Mucosa of stomach (tissue), 1 donor: ENCODE measurements at regions not wholly inside any gene's neighbourhood (a gene's known extent, or its start where the extent isn't known, plus 50 kb on each side); places are given as distances from the start of the nearest gene placed in this dataset.

Experiments
- H3K27me3 ChIP-seq: one replicate; pipeline ENCODE4 v1.7.0; 2013; ENCODE audit warnings: mild to moderate bottlenecking, low read length; ENCODE audit not compliant: control insufficient read depth, insufficient read depth
- H3K36me3 ChIP-seq: one replicate; pipeline ENCODE4 v1.7.0; 2013; ENCODE audit warnings: low read length; ENCODE audit not compliant: control insufficient read depth, insufficient read depth
- H3K4me1 ChIP-seq: one replicate; pipeline ENCODE4 v1.7.0; 2013; ENCODE audit warnings: mild to moderate bottlenecking, low read length; ENCODE audit not compliant: control insufficient read depth, insufficient read depth
- H3K4me3 ChIP-seq: one replicate; pipeline ENCODE4 v1.7.0; 2013; ENCODE audit warnings: low read length
- H3K9ac ChIP-seq: one replicate; pipeline ENCODE4 v1.7.0; 2013; ENCODE audit warnings: mild to moderate bottlenecking, low read length, moderate library complexity
- H3K9me3 ChIP-seq: one replicate; pipeline ENCODE4 v1.7.0; 2013; ENCODE audit warnings: mild to moderate bottlenecking, low read length, moderate library complexity; ENCODE audit not compliant: control insufficient read depth
- donor health status: Pancreatic carcinoma.

DNA sequence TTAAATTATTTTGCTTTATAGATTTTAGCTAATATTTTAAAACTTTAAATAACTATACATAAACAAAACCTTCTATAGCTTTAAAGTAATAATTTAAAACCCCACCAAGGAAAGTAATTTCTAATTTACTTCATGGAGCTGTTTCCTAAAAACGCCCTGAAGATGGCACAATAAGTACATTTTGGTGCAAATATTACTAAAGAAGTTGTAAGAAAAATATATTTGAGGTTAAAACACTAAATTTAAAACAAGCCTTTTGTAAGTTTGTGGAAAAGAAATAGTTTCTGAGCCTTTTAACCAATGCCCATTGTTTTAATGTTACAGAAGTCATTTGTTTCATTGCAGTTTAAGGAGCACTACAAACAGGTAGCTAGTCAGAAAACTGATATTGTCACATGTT, 137.4 kb upstream of the AGA start:
- Histone ChIP-seq H3K27me3 (no peaks in the 10 kb centered on the region), H3K4me3 (no peak overlapping the region), H3K36me3 (no peaks in the 10 kb centered on the region), H3K9me3 (no peaks in the 10 kb centered on the region), H3K4me1 (no peaks in the 10 kb centered on the region), H3K9ac (no peak overlapping the region)

DNA sequence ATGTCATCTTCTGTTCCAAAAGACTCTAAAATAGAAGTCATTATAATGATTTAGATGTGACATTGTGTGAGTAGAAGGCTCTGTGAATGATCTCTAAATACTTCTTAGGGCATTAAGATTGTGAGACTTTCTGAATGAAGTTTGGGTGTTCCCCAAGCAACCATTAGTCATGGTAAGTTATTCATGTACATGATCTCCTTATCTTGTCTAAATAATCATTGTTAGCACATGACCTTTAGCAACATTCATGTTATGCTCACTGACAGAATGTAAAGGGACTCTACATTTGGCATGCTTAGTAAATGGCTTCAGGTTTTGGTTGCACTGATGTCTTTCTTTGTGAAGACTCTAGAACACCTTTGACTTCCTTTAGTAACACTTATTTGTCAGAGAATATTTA, 140.8 kb upstream of the AGA start:
- H3K9me3 ChIP-seq = no peaks in the 10 kb centered on the region
- H3K36me3 ChIP-seq = no peaks in the 10 kb centered on the region
- no peak overlapping the region for H3K4me3 ChIP-seq
- H3K9ac ChIP-seq = no peak overlapping the region
- no peaks in the 10 kb centered on the region for H3K4me1 ChIP-seq
- no peaks in the 10 kb centered on the region for H3K27me3 ChIP-seq

DNA sequence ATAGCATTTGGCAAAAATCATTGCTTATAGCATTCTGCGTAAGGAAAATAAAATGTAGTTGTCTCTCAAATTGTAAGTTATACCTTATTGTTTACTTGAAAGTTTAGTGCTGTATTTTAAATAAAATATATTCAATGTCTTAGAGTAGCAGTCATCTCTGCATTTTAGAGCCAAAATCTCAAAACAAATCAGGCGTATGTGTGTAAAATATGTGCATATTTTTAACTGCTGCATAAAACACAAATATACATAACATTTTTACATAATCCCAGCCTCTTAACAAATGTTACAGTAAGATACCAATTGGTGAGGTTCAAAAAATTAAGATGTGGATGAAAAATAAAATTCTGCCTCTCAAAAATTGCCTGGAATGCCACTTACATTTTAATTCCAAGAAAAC, 145.8 kb upstream of the AGA start:
- no peaks in the 10 kb centered on the region for H3K36me3 ChIP-seq
- H3K4me3 ChIP-seq = no peak overlapping the region
- no peak overlapping the region for H3K9ac ChIP-seq
- H3K9me3 ChIP-seq = no peaks in the 10 kb centered on the region
- H3K27me3 ChIP-seq = no peaks in the 10 kb centered on the region
- H3K4me1 ChIP-seq = no peaks in the 10 kb centered on the region

DNA sequence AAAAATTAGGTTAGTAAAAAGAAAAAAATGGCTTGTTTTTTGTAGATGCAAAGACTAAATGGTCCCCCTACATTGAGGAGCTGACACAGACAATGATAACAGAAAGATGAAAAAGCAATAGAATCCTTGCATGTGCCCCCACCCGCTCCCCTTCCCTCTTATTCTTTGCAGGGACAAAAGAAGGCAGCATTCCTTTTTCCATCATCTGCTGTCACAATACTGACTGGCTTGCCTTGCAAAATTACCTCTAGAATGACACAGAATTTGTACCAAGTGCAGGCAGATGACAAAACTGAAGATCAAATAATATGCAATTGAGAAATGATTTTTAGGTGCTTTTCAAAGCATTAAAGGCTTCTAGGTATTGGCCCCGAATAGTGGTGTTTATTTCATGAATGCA, 153.1 kb upstream of the AGA start:
- H3K9me3 ChIP-seq = no peaks in the 10 kb centered on the region
- no peaks in the 10 kb centered on the region for H3K36me3 ChIP-seq
- no peak overlapping the region for H3K4me3 ChIP-seq
- H3K4me1 ChIP-seq = no peaks in the 10 kb centered on the region
- H3K27me3 ChIP-seq = no peaks in the 10 kb centered on the region
- H3K9ac ChIP-seq = no peak overlapping the region

DNA sequence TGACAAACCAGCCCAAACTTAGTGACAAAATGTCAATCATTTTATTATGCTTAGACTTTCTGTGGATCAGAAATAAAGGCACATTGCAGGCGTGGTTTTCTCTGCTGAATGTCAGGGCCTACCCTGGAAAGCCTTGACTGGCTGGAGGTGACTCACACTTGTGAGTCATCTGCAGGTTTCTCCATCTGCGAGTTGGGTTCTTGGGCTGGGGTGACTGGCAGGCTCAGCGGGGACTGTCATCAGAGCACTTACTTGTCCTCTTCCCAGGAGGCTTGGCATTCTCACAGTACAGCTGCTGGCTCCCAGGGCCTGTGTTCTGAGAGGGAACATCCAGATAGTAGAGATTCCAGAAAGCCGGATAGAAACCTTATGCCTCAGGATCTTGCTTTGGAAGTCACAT, 153.8 kb upstream of the AGA start:
- H3K36me3 ChIP-seq = no peaks in the 10 kb centered on the region
- no peaks in the 10 kb centered on the region for H3K9me3 ChIP-seq
- H3K27me3 ChIP-seq = no peaks in the 10 kb centered on the region

DNA sequence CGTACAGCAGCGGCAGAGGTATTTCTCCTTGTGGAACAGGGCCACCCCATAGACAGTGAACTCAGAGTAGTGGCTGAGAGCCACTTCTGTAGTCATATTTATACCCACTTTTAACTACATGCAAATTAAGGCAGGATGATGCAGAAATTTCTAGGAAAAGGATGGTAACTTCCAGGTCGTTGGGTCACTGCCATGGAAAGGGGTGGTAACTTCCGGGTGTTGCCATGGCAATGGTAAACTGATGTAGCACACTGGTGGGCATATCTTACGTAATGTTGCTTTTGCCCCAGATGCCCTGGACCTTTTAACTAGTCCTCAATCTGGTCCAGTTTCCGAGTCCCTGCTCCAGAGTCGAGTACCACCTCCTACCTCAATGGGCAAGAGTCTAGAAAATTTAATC, 154.8 kb upstream of the AGA start:
- no peak overlapping the region for H3K9ac ChIP-seq
- no peaks in the 10 kb centered on the region for H3K27me3 ChIP-seq
- no peaks in the 10 kb centered on the region for H3K36me3 ChIP-seq
- no peak overlapping the region for H3K4me3 ChIP-seq
- no peaks in the 10 kb centered on the region for H3K4me1 ChIP-seq
- H3K9me3 ChIP-seq = no peaks in the 10 kb centered on the region

More for the DNA sequence above, 153.8 kb upstream of the AGA start:
- H3K4me1 ChIP-seq = no peaks in the 10 kb centered on the region
- H3K9ac ChIP-seq = no peak overlapping the region
- no peak overlapping the region for H3K4me3 ChIP-seq

DNA sequence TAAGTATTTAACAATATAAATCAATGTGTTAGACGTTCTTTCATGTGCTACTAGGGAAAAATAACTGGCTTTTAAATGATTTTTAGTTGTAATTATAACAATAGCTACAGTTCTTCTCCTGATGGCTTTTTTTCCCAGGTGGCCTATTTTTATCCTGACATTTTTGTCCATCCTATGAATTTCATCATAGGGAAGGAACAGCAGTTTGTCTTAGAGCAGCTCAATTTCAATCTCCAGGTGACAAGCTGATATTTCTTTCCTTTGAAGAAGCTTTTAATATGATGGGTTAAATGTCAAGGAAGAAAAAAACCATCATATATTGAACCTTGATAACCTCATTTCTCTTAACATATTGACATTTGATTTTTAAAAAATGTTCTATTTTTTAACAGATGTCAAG, 163.0 kb upstream of the AGA start:
- H3K36me3 ChIP-seq = no peaks in the 10 kb centered on the region
- no peaks in the 10 kb centered on the region for H3K27me3 ChIP-seq
- H3K4me1 ChIP-seq = no peaks in the 10 kb centered on the region
- H3K9me3 ChIP-seq = no peaks in the 10 kb centered on the region
- H3K9ac ChIP-seq = no peak overlapping the region
- H3K4me3 ChIP-seq = no peak overlapping the region

DNA sequence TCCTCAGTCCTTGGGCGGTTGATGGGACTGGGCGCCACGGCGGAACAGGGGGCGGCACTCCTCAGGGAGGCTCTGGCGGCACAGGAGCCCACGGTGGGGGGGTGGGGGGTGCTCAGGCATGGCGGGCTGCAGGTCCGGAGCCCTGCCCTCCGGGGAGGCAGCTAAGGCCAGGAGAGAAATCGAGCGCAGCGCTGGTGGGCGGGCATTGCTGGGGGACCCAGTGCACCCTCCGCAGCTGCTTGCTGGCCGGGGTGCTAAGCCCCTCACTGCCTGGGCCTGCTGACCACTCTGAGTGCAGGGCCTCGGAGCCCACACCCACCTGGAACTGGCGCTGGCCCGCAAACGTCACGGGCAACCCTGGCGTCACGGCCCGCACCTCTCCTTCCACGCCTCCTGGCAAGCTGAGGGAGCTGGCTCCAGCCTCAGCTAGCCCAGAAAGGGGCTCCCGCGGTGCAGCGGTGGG, 164.9 kb upstream of the AGA start:
- no peak overlapping the region for H3K4me3 ChIP-seq
- no peak overlapping the region for H3K9ac ChIP-seq
- H3K36me3 ChIP-seq = no peaks in the 10 kb centered on the region

DNA sequence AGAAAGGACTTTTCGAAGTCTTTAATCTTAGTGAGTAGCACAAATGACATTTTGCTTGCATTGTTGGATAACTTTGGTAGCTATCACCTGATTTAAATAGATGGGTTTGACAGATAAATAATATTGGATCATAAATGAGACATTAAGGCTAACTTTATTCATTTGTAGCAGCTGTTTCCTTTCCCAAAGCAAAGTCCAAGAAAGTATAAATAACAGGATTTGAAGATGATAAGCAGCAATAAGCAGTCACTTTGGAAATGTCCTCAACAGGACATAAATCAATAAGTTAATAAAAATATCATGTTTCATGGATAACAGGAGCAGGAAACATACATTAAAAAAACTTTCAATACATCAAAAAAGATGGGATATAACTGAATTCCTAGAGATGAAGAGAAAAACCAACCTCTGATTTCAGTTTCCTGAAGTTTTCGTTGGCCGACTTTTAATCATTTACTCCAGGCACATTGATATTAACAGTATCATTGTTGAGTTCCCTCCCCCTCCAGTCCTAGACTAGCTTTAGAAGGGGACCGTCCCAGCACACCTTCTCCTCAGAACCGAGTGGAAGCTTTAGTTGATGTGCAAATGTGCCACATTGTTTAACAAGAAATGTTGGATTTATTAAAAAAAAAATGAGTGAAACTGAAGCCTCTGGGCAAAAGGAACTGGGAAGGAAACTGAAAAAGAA, 169.9 kb upstream of the AGA start:
- Histone ChIP-seq H3K4me1 (no peaks in the 10 kb centered on the region), H3K36me3 (no peaks in the 10 kb centered on the region), H3K4me3 (no peak overlapping the region), H3K9ac (no peak overlapping the region), H3K27me3 (no peaks in the 10 kb centered on the region), H3K9me3 (no peaks in the 10 kb centered on the region)

More for the DNA sequence above, 164.9 kb upstream of the AGA start:
- H3K4me1 ChIP-seq = no peaks in the 10 kb centered on the region
- no peaks in the 10 kb centered on the region for H3K9me3 ChIP-seq
- H3K27me3 ChIP-seq = no peaks in the 10 kb centered on the region

DNA sequence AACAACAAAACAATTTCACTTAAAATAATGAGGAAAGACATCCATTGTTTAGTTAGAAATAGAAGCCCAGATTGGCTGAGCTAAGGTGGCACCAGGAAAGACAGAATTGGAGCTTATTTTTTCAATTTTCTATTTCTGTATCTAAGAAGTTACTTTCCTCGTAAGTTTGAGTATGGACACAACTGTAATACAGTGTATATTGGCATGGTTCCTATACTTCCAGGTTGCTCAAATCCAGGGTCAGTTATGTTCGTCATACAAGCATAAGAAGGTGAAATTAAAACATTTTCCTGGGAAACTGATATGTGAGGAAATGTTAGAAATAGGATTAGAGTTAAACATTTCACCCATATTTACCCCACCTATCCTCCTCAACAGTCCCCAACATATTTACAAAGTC, 170.4 kb upstream of the AGA start:
- Histone ChIP-seq H3K9ac (no peak overlapping the region), H3K4me3 (no peak overlapping the region), H3K36me3 (no peaks in the 10 kb centered on the region), H3K27me3 (no peaks in the 10 kb centered on the region), H3K9me3 (no peaks in the 10 kb centered on the region), H3K4me1 (no peaks in the 10 kb centered on the region)

DNA sequence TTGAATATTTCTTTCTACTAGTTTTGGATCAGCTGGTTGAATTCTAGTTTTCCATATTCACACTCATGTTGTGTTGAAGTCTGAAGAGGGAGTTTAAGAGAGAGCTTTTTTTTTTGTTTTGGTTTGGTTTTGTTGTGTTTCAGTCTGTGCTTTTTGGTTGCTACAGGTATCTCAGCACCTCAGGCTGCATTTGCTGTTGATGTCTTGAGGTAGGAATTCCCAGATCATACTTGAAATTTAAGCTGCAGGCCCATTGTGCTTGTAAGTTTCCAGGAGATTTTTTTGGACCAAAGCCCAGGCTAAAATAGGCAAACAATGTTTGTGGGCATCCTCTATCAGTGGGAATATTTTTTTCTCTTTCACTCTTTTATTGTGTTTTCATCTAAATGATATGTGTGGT, 190.2 kb upstream of the AGA start:
- Histone ChIP-seq H3K36me3 (no peaks in the 10 kb centered on the region), H3K9ac (no peak overlapping the region), H3K4me3 (no peak overlapping the region), H3K9me3 (no peaks in the 10 kb centered on the region), H3K4me1 (no peaks in the 10 kb centered on the region), H3K27me3 (no peaks in the 10 kb centered on the region)

DNA sequence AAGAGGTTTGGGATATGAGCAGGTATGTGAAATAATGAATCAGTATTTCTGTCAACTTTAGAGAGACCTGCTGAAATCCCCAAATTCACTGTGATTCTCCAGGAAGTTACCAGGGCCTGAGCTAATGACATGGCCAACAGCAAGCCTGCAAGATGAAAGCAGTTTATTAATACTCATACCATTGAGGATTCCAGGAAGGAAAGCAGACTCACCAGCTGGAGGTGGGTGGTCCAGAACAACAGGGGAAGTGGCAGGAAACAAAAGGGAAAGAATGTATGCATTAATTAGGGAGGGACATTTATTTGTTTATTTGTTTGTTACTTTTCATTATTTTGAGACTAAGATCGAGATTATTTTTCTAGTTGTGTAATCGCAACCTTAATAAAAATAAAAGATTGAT, 196.6 kb upstream of the AGA start:
- Histone ChIP-seq H3K9ac (no peak overlapping the region), H3K4me3 (no peak overlapping the region), H3K4me1 (no peaks in the 10 kb centered on the region), H3K36me3 (no peaks in the 10 kb centered on the region), H3K9me3 (no peaks in the 10 kb centered on the region), H3K27me3 (no peaks in the 10 kb centered on the region)

DNA sequence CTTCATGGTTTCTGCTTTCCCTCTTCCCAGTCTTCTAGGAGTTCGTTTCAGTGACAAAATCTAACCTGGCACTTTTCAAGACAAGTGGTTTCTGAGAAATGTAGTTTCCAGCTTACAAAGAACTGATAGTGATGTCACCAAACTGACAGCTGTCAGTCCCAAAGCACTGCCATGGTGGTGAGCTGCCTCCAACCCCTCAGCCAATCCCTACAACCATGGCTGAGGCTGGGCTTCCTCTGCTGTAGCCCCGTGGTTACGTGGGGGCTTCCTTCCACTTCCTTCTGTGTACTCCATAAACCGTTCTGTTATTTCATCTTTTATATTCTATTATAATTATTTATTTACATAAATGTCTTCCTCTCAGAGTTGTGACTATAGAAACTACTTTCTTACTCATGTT, 198.6 kb upstream of the AGA start:
- no peaks in the 10 kb centered on the region for H3K27me3 ChIP-seq
- no peaks in the 10 kb centered on the region for H3K36me3 ChIP-seq
- no peaks in the 10 kb centered on the region for H3K9me3 ChIP-seq
- H3K4me1 ChIP-seq = no peaks in the 10 kb centered on the region
- no peak overlapping the region for H3K4me3 ChIP-seq
- H3K9ac ChIP-seq = no peak overlapping the region
